Common myeloid progenitor, CD34-positive (primary cell): ENCODE measurements at regions not wholly inside any gene's neighbourhood (a gene's known extent, or its start where the extent isn't known, plus 50 kb on each side); places are given as distances from the start of the nearest gene placed in this dataset.
"Not testable (repeated sequence)": the region's sequence is repeated elsewhere in the genome, so short reads cannot be mapped to it uniquely, and the experiment has no call there.

Source experiments
- CTCF ChIA-PET: fragments of 350-600 bp; sonication (Branson Sonifier 250); formaldehyde crosslinking; loops from one replicate; lab custom pipeline; 2021; ENCODE audit warnings: antibody characterized with exemption; lab: Charles Lee
- POLR2A ChIA-PET: fragments of 350-600 bp; sonication (Branson Sonifier 250); formaldehyde crosslinking; loops from one replicate; lab custom pipeline; 2021; ENCODE audit warnings: antibody characterized with exemption; lab: Charles Lee
- DNase-seq, 3 donors: peaks; one replicate each; pipeline versions ENCODE4 v3.0.0 to v3.0.0-alpha.2; 2013
- H3K27ac ChIP-seq, 2 experiments: 1 replicate in 1 of 2; 2 replicates in 1 of 2; pipeline ENCODE4 v1.7.0; 2013; ENCODE audit warnings: inconsistent platforms in 2 of 2, low read length in 2 of 2, mild to moderate bottlenecking in 2 of 2, low read depth in 1 of 2, moderate library complexity in 1 of 2; ENCODE audit not compliant: severe bottlenecking in 2 of 2, insufficient read depth in 1 of 2, poor library complexity in 1 of 2
- H3K27me3 ChIP-seq, 5 experiments: replicated peaks in 2 of 5; 1 replicate in 3 of 5; 2 replicates in 2 of 5; pipeline versions ENCODE4 v1.6.1 to v1.7.0; 2013; ENCODE audit warnings: low read length in 4 of 5, mild to moderate bottlenecking in 2 of 5, moderate library complexity in 2 of 5, inconsistent platforms in 1 of 5; ENCODE audit not compliant: insufficient read depth in 5 of 5, control insufficient read depth in 4 of 5
- H3K36me3 ChIP-seq, 4 experiments: 1 replicate in 2 of 4; 2 replicates in 2 of 4; pipeline versions ENCODE4 v1.6.1 to v1.7.0; 2013; ENCODE audit warnings: low read length in 3 of 4, control low read depth in 1 of 4, mild to moderate bottlenecking in 1 of 4; ENCODE audit not compliant: control insufficient read depth in 4 of 4, insufficient read depth in 4 of 4
- H3K4me1 ChIP-seq, 4 experiments: 1 replicate in 3 of 4; 2 replicates in 1 of 4; pipeline versions ENCODE4 v1.6.1 to v1.7.1; 2013; ENCODE audit warnings: low read length in 3 of 4, mild to moderate bottlenecking in 3 of 4, control low read depth in 1 of 4, inconsistent platforms in 1 of 4, moderate library complexity in 1 of 4; ENCODE audit not compliant: control insufficient read depth in 4 of 4, insufficient read depth in 4 of 4; ENCODE audit errors: control extremely low read depth in 1 of 4
- H3K4me3 ChIP-seq, 7 experiments: 1 replicate in 4 of 7; 2 replicates in 3 of 7; pipeline versions ENCODE4 v1.5.1 to v1.7.0; 2013; ENCODE audit warnings: mild to moderate bottlenecking in 7 of 7, low read length in 6 of 7, moderate library complexity in 6 of 7, inconsistent platforms in 2 of 7, low read depth in 2 of 7, control low read depth in 1 of 7; ENCODE audit not compliant: insufficient read depth in 4 of 7, control insufficient read depth in 1 of 7; ENCODE audit errors: extremely low read depth in 1 of 7
- H3K9me3 ChIP-seq, 5 experiments: 1 replicate in 4 of 5; 2 replicates in 1 of 5; pipeline versions ENCODE4 v1.6.1 to v1.7.1; 2013; ENCODE audit warnings: low read length in 4 of 5, mild to moderate bottlenecking in 2 of 5, inconsistent platforms in 1 of 5, low read depth in 1 of 5, moderate library complexity in 1 of 5; ENCODE audit not compliant: control insufficient read depth in 4 of 5, insufficient read depth in 2 of 5; ENCODE audit errors: control extremely low read depth in 1 of 5
- WGBS: methylation state at CpG from one replicate; pipeline ENCODE4 v1.1.5; 2013; ENCODE audit not compliant: insufficient coverage; 5-methylcytosine and 5-hydroxymethylcytosine counted together

- no peaks in the 10 kb centered on the region for H3K36me3 ChIP-seq
- ChIA-PET POLR2A (no interaction called here), CTCF (no interaction called here)
- H3K4me3 ChIP-seq, result no peak overlapping the region
- no peak for DNase-seq
- no peaks in the 10 kb centered on the region for H3K27me3 ChIP-seq
- H3K27ac ChIP-seq, result no peak overlapping the region
- H3K4me1 ChIP-seq, result no peaks in the 10 kb centered on the region
- peaks cover 0 to 1% (median 0%) of the 10 kb centered on the region in 5 experiments for H3K9me3 ChIP-seq
These were observed 1195.2 kb downstream of the TECRL start for GRCh38 chr4:63214076-63214475.

DNA sequence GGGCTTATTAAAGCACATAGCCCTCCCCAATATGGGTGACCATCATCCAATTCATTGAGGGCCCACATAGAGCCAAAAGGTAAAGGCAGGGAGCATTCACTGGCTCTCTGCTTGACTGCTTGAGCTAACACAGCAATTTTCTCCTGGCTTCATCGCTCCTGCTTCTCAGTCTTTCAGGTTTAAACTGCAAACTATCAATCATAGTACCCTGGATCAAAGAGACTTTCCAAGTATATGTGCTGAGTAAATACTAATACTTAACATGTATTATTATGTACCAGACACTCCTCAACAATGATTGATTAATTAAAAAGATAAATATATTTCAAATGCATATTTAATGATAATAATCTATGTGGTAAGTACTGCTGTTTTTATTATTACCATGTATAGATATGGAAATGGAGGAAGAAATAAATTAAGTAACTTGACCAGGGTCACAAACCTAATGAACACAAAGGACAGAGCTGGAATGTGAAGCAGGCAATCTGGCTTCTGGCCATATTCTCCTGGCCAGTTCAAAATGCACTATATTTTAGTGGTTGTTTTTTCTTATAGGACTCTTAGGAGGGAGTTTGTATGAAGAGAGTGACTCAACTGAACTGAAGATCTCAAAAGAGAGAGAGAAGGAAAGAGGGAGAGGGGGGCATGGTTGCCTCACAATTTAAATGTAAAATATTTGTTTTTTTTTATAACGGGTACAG, 1197.3 kb downstream of the TECRL start:
- Histone ChIP-seq H3K9me3 (peaks cover 0 to 1% (median 0%) of the 10 kb centered on the region in 5 experiments), H3K4me1 (no peaks in the 10 kb centered on the region), H3K27ac (no peak overlapping the region), H3K36me3 (no peaks in the 10 kb centered on the region), H3K27me3 (no peaks in the 10 kb centered on the region), H3K4me3 (no peak overlapping the region)
- POLR2A ChIA-PET, result no interaction called here
- CTCF ChIA-PET, result no interaction called here
- WGBS, result 100% methylated on average over 1 of the region's 2 CpGs
- no peak for DNase-seq

DNA sequence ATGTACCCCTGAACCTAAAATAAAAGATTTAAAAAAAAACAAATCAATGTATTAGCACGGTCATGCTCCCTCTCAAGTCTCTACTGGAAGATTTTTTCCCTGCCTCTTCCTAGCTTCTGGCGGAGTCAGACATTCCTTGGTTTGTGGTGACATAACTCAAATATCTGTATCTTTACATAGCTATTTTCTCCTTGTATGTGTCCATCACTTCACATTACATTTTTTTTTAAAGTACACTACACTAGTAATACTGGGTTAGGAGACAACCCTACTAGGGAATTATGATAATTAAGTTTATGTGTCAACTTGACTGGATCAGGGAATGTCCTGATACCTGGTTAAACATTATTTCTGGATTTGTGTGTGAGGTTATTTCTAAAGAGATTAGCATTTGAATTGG, 1197.9 kb downstream of the TECRL start:
- no peaks in the 10 kb centered on the region for H3K27me3 ChIP-seq
- no peaks in the 10 kb centered on the region for H3K36me3 ChIP-seq
- WGBS, result no CpG with 5 or more reads among the region's 2 CpGs
- H3K4me3 ChIP-seq, result no peak overlapping the region
- no peak for DNase-seq
- H3K27ac ChIP-seq, result no peak overlapping the region
- no peaks in the 10 kb centered on the region for H3K4me1 ChIP-seq
- POLR2A ChIA-PET, result no interaction called here
- CTCF ChIA-PET, result no interaction called here
- H3K9me3 ChIP-seq, result peaks cover 0 to 1% (median 0%) of the 10 kb centered on the region in 5 experiments

GRCh38 chr4:63193029-63193428, 1216.2 kb downstream of the TECRL start:
- CTCF ChIA-PET, POLR2A ChIA-PET, H3K36me3 ChIP-seq, H3K27ac ChIP-seq, H3K4me1 ChIP-seq, H3K9me3 ChIP-seq, DNase-seq, H3K4me3 ChIP-seq, H3K27me3 ChIP-seq: not testable (repeated sequence)
- 100% methylated on average over 2 of the region's 3 CpGs for WGBS

GRCh38 chr4:63171341-63171740, 1237.9 kb downstream of the TECRL start:
- POLR2A ChIA-PET, result no interaction called here
- 71% methylated on average over 1 of the region's 2 CpGs for WGBS
- no peak overlapping the region for H3K4me3 ChIP-seq
- no peaks in the 10 kb centered on the region for H3K27me3 ChIP-seq
- no peaks in the 10 kb centered on the region for H3K36me3 ChIP-seq
- H3K4me1 ChIP-seq, result no peaks in the 10 kb centered on the region
- DNase-seq, result no peak
- no peak overlapping the region for H3K27ac ChIP-seq
- peaks cover 0 to 1% (median 0%) of the 10 kb centered on the region in 5 experiments for H3K9me3 ChIP-seq
- CTCF ChIA-PET, result no interaction called here

GRCh38 chr4:63170923-63171322, 1238.3 kb downstream of the TECRL start:
- no peak for DNase-seq
- Histone ChIP-seq H3K4me1 (no peaks in the 10 kb centered on the region), H3K4me3 (no peak overlapping the region), H3K27me3 (no peaks in the 10 kb centered on the region), H3K27ac (no peak overlapping the region), H3K9me3 (peaks cover 0 to 1% (median 0%) of the 10 kb centered on the region in 5 experiments), H3K36me3 (no peaks in the 10 kb centered on the region)
- ChIA-PET CTCF (no interaction called here), POLR2A (no interaction called here)
- no CpG with 5 or more reads among the region's 2 CpGs for whole genome bisulfite sequencing

DNA sequence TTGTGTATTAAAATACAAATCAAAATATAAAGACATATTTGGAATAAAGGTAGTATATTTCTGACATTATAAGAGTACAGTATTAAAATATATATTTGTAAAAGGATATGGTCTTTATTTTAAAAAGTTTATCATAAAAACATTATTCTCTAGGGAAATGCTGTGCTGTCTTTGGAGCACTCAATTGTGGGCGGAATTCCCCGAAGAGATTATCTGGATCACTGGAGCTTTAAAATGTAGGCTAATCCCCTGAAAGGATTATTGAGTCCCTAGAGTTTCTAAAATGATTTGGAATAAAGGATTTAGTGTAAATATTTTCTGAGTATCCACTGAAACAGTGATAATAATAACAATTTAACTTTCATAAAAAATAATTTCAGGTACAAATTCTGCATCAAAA, 1239.4 kb downstream of the TECRL start:
- Histone ChIP-seq H3K27ac (no peak overlapping the region), H3K4me3 (no peak overlapping the region), H3K9me3 (peaks cover 0 to 1% (median 0%) of the 10 kb centered on the region in 5 experiments), H3K27me3 (no peaks in the 10 kb centered on the region), H3K36me3 (no peaks in the 10 kb centered on the region), H3K4me1 (no peaks in the 10 kb centered on the region)
- CTCF ChIA-PET, result no interaction called here
- no peak for DNase-seq
- 94% methylated on average over 2 of the region's 2 CpGs for WGBS
- POLR2A ChIA-PET, result no interaction called here
